ENCODE measurements at regions not wholly inside any gene's neighbourhood (a gene's known extent, or its start where the extent isn't known, plus 50 kb on each side); places are given as distances from the start of the nearest gene placed in this dataset.

- TF ChIP-seq CTCF (conservative IDR thresholded peaks at IDR 0.05 in 1 of 2, IDR thresholded peaks at IDR 0.05 in 1 of 2; ENCODE audit: extremely low read depth in 1 of 2, insufficient read depth in 1 of 2, low read depth in 1 of 2, low read length in 2 of 2): no peak
- TF ChIP-seq EZH2 (IDR thresholded peaks at IDR 0.05; ENCODE audit: borderline replicate concordance, low read length): no peak
These were observed 235.7 kb upstream of the HAND2 start for GRCh38 chr4:173765751-173766150.

Measured in mammary epithelial cell (primary cell).